H9 (cell line): ENCODE measurements at regions not wholly inside any gene's neighbourhood (a gene's known extent, or its start where the extent isn't known, plus 50 kb on each side); places are given as distances from the start of the nearest gene placed in this dataset.

Source experiments
- DNase-seq: peaks from one replicate; pipeline ENCODE4 v3.0.0-alpha.2; 2017
- H2AFZ ChIP-seq: one replicate; pipeline ENCODE4 v1.6.1; 2013; ENCODE audit warnings: mild to moderate bottlenecking, low read length, control low read depth, moderate library complexity
- H2AK5ac ChIP-seq: 2 replicates; pipeline ENCODE4 v1.6.1; 2013; ENCODE audit warnings: low read length, control low read depth, mixed read lengths; ENCODE audit not compliant: insufficient read length
- H2BK120ac ChIP-seq: one replicate; pipeline ENCODE4 v1.6.1; 2013; ENCODE audit warnings: low read depth, mild to moderate bottlenecking, low read length, control low read depth, inconsistent platforms; ENCODE audit not compliant: poor library complexity, severe bottlenecking
- H2BK12ac ChIP-seq: 2 replicates; pipeline ENCODE4 v1.6.1; 2013; ENCODE audit warnings: low read length, control low read depth, mixed read lengths, low read depth; ENCODE audit not compliant: insufficient read length
- H2BK15ac ChIP-seq: 2 replicates; pipeline ENCODE4 v1.6.1; 2013; ENCODE audit warnings: low read depth, low read length, control low read depth
- H2BK20ac ChIP-seq: one replicate; pipeline ENCODE4 v1.6.1; 2013; ENCODE audit warnings: low read depth, mild to moderate bottlenecking, low read length, control low read depth, inconsistent platforms; ENCODE audit not compliant: poor library complexity, severe bottlenecking
- H2BK5ac ChIP-seq: 2 replicates; pipeline ENCODE4 v1.6.1; 2013; ENCODE audit warnings: low read length, control low read depth, mixed read lengths; ENCODE audit not compliant: insufficient read length
- H3K14ac ChIP-seq: 2 replicates; pipeline ENCODE4 v1.6.1; 2013; ENCODE audit warnings: low read length, control low read depth; ENCODE audit not compliant: insufficient read depth
- H3K18ac ChIP-seq: 2 replicates; pipeline ENCODE4 v1.6.1; 2013; ENCODE audit warnings: low read depth, mild to moderate bottlenecking, mixed read lengths, low read length, control low read depth; ENCODE audit not compliant: insufficient read length
- H3K23ac ChIP-seq: 2 replicates; pipeline ENCODE4 v1.6.1; 2013; ENCODE audit warnings: low read length, control low read depth, mixed read lengths, low read depth; ENCODE audit not compliant: insufficient read length
- H3K23me2 ChIP-seq: 2 replicates; pipeline ENCODE4 v1.6.1; 2013; ENCODE audit warnings: low read depth, mild to moderate bottlenecking, mixed read lengths, low read length, control low read depth; ENCODE audit not compliant: insufficient read length, poor library complexity, severe bottlenecking
- H3K27ac ChIP-seq: 2 replicates; pipeline ENCODE4 v1.5.1; 2013; ENCODE audit warnings: low read length, control low read depth, mixed read lengths, low read depth; ENCODE audit not compliant: insufficient read length
- H3K27me3 ChIP-seq: 2 replicates; pipeline ENCODE4 v1.6.1; 2013; ENCODE audit warnings: low read length, control low read depth, inconsistent platforms; ENCODE audit not compliant: insufficient read depth
- H3K4ac ChIP-seq: 2 replicates; pipeline ENCODE4 v1.6.1; 2013; ENCODE audit warnings: low read depth, mild to moderate bottlenecking, control low read depth, inconsistent platforms, low read length, moderate library complexity
- H3K4me1 ChIP-seq: 2 replicates; pipeline ENCODE4 v1.6.1; 2013; ENCODE audit warnings: low read length, control low read depth, inconsistent platforms; ENCODE audit not compliant: insufficient read depth
- H3K4me2 ChIP-seq: 2 replicates; pipeline ENCODE4 v1.6.1; 2013; ENCODE audit warnings: low read length, control low read depth, mixed read lengths; ENCODE audit not compliant: insufficient read length, insufficient read depth
- H3K56ac ChIP-seq: 2 replicates; pipeline ENCODE4 v1.6.1; 2013; ENCODE audit warnings: low read depth, mild to moderate bottlenecking, mixed read lengths, low read length, control low read depth; ENCODE audit not compliant: insufficient read length
- H3K79me1 ChIP-seq: 2 replicates; pipeline ENCODE4 v1.6.1; 2013; ENCODE audit warnings: low read depth, mild to moderate bottlenecking, moderate library complexity, low read length, control low read depth, inconsistent platforms; ENCODE audit not compliant: insufficient read depth, poor library complexity, severe bottlenecking
- H3K79me2 ChIP-seq: 2 replicates; pipeline ENCODE4 v1.6.1; 2013; ENCODE audit warnings: low read length, control low read depth, inconsistent platforms; ENCODE audit not compliant: insufficient read depth
- H3K9ac ChIP-seq: 2 replicates; pipeline ENCODE4 v1.6.1; 2013; ENCODE audit warnings: low read length, control low read depth, mixed read lengths; ENCODE audit not compliant: insufficient read length; ENCODE audit errors: extremely low read depth
- H3K9me3 ChIP-seq: one replicate; pipeline ENCODE4 v1.6.1; 2013; ENCODE audit warnings: low read depth, low read length, inconsistent platforms; ENCODE audit not compliant: control insufficient read depth
- H3T11ph ChIP-seq: one replicate; pipeline ENCODE4 v1.6.1; 2013; ENCODE audit warnings: mild to moderate bottlenecking, low read length, control low read depth, inconsistent platforms
- H4K20me1 ChIP-seq: one replicate; pipeline ENCODE4 v1.6.1; 2013; ENCODE audit not compliant: control insufficient read depth, insufficient read length, insufficient read depth
- H4K5ac ChIP-seq: 2 replicates; pipeline ENCODE4 v1.6.1; 2013; ENCODE audit warnings: low read depth, mild to moderate bottlenecking, mixed read lengths, low read length, control low read depth; ENCODE audit not compliant: insufficient read length
- H4K8ac ChIP-seq: replicated peaks from 2 replicates; pipeline ENCODE4 v1.6.1; 2013; ENCODE audit warnings: low read length, control low read depth, mixed read lengths, low read depth; ENCODE audit not compliant: insufficient read length
- H4K91ac ChIP-seq: 2 replicates; pipeline ENCODE4 v1.6.1; 2013; ENCODE audit warnings: low read depth, mild to moderate bottlenecking, moderate library complexity, mixed read lengths, low read length, control low read depth; ENCODE audit not compliant: insufficient read length
- H3K27ac Mint-ChIP-seq, 3 experiments: 2 replicates in 2 of 3; 3 replicates in 1 of 3; pipeline ENCODE4 v1.8.0; 2020 to 2021; ENCODE audit warnings: mixed read lengths in 3 of 3, mild to moderate bottlenecking in 1 of 3, moderate library complexity in 1 of 3
- H3K27me3 Mint-ChIP-seq: 2 replicates; pipeline ENCODE4 v1.8.0; 2021; ENCODE audit warnings: low read depth, mild to moderate bottlenecking, moderate library complexity, mixed read lengths
- H3K36me3 Mint-ChIP-seq, 3 experiments: 2 replicates in 2 of 3; 3 replicates in 1 of 3; pipeline ENCODE4 v1.8.0; 2020 to 2021; ENCODE audit warnings: low read depth in 3 of 3, mixed read lengths in 3 of 3; ENCODE audit not compliant: insufficient read depth in 1 of 3
- H3K4me1 Mint-ChIP-seq, 2 experiments: 2 replicates each; pipeline ENCODE4 v1.8.0; 2020; ENCODE audit warnings: mixed read lengths in 2 of 2
- H3K4me3 Mint-ChIP-seq, 2 experiments: 2 replicates in 1 of 2; 3 replicates in 1 of 2; pipeline ENCODE4 v1.8.0; 2020 to 2021; ENCODE audit warnings: mild to moderate bottlenecking in 2 of 2, mixed read lengths in 2 of 2, moderate library complexity in 1 of 2
- H3K9me3 Mint-ChIP-seq, 2 experiments: 2 replicates in 1 of 2; 3 replicates in 1 of 2; pipeline ENCODE4 v1.8.0; 2020; ENCODE audit warnings: mild to moderate bottlenecking in 2 of 2, mixed read lengths in 2 of 2, moderate library complexity in 1 of 2
- WGBS: extraction: QIAGEN DNeasy Blood & Tissue Kit; methylation state at CpG from one replicate; pipeline ENCODE4 v1.1.7; 2013; ENCODE audit warnings: missing lambda C conversion rate, low lambda C conversion rate, mixed read lengths; ENCODE audit not compliant: insufficient read length; ENCODE audit errors: extremely low coverage; 5-methylcytosine and 5-hydroxymethylcytosine counted together
- TF ChIP-seq, protein P1 (sequence below): fragments of 200-600 bp; sonication (generic); conservative IDR thresholded peaks from 3 replicates; pipeline ENCODE4 v1.8.0; 2021; ENCODE audit warnings: antibody characterized with exemption, mild to moderate bottlenecking

DNA sequence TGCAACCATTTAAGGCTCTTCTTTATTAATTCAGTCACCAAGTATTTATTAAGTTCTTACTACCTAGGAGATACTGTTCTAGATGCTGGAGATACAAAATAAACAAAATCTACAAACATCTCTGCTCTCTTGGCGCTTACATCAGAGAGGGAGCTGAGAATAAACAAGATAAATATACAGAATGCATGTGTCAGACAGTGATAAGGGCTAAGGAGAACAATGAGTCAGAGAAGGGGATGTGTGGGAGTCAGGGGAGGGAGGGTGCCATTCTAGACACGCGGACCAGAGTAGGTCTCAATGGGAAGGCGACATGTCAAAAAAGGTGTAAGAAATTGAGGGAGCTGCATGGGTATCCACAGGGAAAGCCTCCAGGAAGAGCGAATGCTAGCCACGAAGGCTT, 393.2 kb downstream of the RWDD3 start:
- TF ChIP-seq, protein P1, sequence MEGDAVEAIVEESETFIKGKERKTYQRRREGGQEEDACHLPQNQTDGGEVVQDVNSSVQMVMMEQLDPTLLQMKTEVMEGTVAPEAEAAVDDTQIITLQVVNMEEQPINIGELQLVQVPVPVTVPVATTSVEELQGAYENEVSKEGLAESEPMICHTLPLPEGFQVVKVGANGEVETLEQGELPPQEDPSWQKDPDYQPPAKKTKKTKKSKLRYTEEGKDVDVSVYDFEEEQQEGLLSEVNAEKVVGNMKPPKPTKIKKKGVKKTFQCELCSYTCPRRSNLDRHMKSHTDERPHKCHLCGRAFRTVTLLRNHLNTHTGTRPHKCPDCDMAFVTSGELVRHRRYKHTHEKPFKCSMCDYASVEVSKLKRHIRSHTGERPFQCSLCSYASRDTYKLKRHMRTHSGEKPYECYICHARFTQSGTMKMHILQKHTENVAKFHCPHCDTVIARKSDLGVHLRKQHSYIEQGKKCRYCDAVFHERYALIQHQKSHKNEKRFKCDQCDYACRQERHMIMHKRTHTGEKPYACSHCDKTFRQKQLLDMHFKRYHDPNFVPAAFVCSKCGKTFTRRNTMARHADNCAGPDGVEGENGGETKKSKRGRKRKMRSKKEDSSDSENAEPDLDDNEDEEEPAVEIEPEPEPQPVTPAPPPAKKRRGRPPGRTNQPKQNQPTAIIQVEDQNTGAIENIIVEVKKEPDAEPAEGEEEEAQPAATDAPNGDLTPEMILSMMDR = no peak

More for the DNA sequence above, 393.2 kb downstream of the RWDD3 start:
- no peaks in the 10 kb centered on the region for H3K9me3 ChIP-seq
- DNase-seq = no peak
- no peak overlapping the region for H3K27ac ChIP-seq
- no peak overlapping the region for H3K23ac ChIP-seq
- WGBS = no CpG with 5 or more reads among the region's 6 CpGs
- no peak overlapping the region for H3K27ac Mint-ChIP-seq
- H3K4me1 Mint-ChIP-seq = peaks cover 6 to 11% of the 10 kb centered on the region in 2 experiments
- no peak overlapping the region for H2BK15ac ChIP-seq
- no peak overlapping the region for H4K8ac ChIP-seq
- H3T11ph ChIP-seq = no peak overlapping the region
- H3K4me1 ChIP-seq = 0 out of 2 replicates have a peak, but pooled peaks cover 5% of the 10 kb centered on the region
- no peak overlapping the region for H2BK12ac ChIP-seq
- H2AFZ ChIP-seq = no peak overlapping the region
- no peak overlapping the region for H3K4me3 Mint-ChIP-seq
- H2BK120ac ChIP-seq = no peak overlapping the region
- H3K14ac ChIP-seq = no peak overlapping the region
- no peak overlapping the region for H2BK20ac ChIP-seq
- H3K9ac ChIP-seq = no peak overlapping the region
- no peak overlapping the region for H4K5ac ChIP-seq
- H3K36me3 Mint-ChIP-seq = no peaks in the 10 kb centered on the region
- no peak overlapping the region for H3K18ac ChIP-seq
- H4K91ac ChIP-seq = no peak overlapping the region
- H2BK5ac ChIP-seq = no peak overlapping the region
- no peak overlapping the region for H3K56ac ChIP-seq
- no peaks in the 10 kb centered on the region for H3K9me3 Mint-ChIP-seq
- no peaks in the 10 kb centered on the region for H3K23me2 ChIP-seq
- H3K4ac ChIP-seq = no peak overlapping the region
- H2AK5ac ChIP-seq = no peak overlapping the region
- H3K79me2 ChIP-seq = no peaks in the 10 kb centered on the region
- no peak overlapping the region for H3K4me2 ChIP-seq
- H4K20me1 ChIP-seq = no peaks in the 10 kb centered on the region
- no peaks in the 10 kb centered on the region for H3K79me1 ChIP-seq
- no peaks in the 10 kb centered on the region for H3K27me3 Mint-ChIP-seq
- no peaks in the 10 kb centered on the region for H3K27me3 ChIP-seq
